ENCODE measurements at regions not wholly inside any gene's neighbourhood (a gene's known extent, or its start where the extent isn't known, plus 50 kb on each side); places are given as distances from the start of the nearest gene placed in this dataset.
"Not testable (repeated sequence)": the region's sequence is repeated elsewhere in the genome, so short reads cannot be mapped to it uniquely, and the experiment has no call there.

GRCh38 chr11:39462506-39462905 is 1996.9 kb downstream of the LRRC4C start:
- no peak for DNase-seq

DNA sequence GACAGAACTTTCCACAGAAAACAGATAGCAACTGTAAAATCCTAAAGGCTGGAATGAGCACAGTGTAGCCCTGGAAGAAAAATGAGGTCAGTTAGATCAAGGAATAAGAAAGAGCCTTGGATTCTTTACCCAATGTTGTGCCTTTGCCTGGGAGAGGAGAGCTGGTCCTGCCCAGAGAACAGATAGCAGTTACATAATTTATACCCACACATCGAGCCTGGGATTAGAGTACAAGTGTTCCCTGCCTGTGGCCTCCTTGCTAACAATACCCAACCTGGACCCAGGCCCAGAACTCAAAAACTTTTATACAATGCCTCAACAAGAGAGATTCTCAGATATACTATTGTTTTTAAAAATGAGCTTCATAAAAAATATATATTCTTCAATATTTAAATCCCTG is 1998.4 kb downstream of the LRRC4C start:
- DNase-seq = no peak

DNA sequence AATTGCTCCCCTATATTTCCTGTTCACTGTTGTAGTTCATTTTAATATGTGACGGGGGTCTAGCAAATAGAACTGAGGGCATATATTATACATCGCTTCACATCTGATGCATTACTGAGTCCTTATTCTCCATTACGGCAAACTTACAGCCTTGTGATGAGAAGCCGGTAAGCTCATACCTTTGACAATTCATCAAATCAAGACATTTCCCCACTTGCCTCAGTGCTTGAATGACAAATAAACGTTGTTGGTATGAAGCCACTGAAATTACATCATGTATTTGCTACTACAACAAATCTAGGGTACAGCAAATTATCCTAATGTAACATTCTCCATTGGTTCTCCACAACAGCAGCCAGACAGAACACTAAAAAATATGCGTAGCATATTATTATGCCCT is 1999.8 kb downstream of the LRRC4C start:
- DNase-seq = no peak

DNA sequence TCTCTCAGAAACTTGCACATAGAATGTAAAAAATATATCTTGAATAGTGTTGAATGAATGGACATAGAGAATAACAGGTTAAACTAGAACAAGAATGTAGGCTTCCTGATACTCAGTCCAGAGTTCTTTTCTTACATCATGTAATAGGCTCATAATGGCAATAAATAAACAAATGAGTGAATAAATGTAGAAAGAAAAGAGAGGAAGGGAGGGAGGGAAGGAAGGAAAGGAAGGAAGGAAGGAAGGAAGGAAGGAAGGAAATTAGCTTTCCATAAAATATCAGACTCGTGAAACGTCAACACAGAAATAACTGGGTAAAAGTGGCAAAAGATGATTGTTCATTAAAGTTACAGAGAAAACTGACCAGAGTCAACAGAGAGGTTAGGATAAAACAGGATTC is 2001.0 kb downstream of the LRRC4C start:
- no peak for DNase-seq

DNA sequence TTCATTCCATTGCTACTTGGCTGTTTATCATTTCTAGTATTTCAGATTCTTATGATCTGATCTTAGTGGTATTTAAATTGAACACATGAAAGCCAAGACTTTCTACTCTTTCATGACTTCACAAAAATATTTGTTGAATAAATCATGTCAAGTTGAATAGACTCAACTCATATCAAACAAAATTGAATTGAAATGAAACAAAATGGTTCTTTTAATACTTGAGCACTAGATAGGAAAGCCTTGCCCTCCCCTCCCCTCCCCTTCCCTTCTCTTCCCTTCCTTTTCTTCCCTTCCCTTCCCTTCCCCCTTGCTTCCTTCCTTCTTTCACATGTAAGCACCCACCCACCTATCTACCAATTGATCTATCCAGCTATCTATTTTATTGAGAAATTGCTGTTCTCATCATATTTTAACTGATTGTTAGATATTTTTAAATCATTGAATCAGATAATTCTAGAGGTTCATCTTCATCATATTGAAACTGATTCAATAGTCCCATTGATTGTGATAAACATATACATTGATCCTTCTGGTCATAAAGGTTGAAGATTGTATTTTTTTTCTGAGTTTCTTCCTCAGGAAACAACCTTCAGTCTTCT is 2015.9 kb downstream of the LRRC4C start:
- no peak for DNase-seq

GRCh38 chr11:39442177-39442576 is 2017.3 kb downstream of the LRRC4C start:
- no peak for DNase-seq

GRCh38 chr11:39435641-39436040 is 2023.8 kb downstream of the LRRC4C start:
- DNase-seq = no peak

DNA sequence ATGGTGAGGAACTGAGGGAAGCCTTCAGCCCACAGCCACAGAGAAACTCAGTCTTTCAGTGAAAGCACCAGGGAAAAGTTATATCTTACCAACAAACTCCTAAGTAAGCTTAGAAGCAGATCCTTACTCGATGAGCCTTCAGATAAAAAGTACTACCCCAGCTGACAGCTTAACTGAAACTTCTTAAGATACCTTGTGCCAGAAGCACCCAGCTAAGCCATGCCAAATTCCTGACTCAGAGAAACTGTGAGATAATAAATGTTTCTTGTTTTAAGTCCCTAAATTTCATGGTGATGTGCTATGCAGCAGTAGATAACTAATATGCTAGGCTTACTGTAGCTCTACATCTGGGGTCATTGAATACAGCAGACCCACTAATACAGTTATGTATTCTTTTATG is 2025.0 kb downstream of the LRRC4C start:
- DNase-seq = no peak

DNA sequence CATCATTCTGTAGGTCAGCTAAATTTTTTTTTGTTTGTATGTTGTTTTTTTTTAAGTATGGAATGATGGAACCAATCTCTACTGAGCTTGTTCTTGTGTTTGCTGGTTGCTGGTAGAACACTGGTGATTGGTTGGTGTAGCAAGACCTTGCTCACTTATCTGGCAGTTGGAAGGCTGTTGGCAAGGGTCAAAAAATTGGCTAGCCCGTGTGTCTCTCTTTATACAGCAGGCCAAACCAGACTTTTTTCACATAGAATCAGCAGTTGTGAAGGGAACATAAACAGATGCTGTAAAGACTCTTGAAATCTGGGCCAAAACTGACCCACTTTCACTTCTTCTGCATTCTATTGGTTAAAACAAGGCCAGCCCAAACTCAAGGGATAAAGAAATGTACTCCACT is 2026.5 kb downstream of the LRRC4C start:
- no peak for DNase-seq

DNA sequence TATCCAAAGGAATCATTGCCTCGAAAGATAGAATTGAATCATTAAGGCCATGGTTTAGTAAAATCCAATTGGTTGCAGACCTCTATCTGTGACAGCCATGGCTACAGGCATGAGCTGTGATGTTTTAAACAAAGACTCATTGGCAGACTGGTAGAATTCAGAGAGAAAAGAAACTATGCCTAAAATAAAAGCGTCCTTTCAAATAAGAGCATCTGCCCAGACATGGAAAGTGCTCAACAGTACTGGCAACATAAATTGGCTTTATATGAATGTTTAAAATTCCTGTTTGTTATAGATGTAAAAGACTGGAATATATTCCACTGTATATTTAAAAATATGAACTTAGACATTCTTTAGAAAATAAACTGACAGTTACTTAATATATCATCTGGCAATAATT is 2034.2 kb downstream of the LRRC4C start:
- no peak for DNase-seq

- no peak for DNase-seq
These were observed 2047.3 kb downstream of the LRRC4C start for GRCh38 chr11:39412117-39412516.

GRCh38 chr11:39385911-39386310 is 2073.5 kb downstream of the LRRC4C start:
- no peak for DNase-seq

DNA sequence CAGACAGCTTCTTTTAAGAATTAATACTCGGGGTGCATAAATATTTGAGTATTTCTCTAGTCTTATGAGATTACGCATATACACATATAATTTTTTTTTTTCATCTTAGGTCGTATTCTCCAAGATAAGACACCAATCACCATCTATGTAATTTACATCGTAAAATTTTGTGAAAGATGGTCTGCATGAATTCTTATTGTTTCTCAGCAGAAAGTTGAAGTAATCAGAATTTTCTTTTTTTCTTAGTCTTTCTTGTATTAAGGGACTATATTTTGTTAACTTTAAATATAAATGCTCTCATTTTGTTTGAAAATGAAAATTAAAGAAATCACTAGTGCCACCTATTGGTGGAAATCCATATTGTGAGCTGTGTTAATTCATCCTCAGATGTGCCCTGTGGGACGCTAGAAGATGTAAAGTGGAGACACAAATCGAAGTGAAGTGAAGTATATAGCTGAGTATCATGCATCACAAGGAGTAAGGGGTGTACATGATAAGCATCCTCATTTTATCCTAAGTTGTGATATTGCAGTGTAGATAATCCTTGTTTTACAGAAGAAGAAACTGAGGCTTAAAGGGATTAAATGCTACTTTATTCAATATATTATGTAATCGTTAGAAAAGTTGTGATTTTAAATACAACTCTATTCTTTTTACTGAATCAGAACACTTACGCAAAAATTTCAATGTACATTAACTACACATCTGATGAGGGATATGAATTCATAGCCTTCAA is 2084.3 kb downstream of the LRRC4C start:
- DNase-seq = peak; percentile 6

DNA sequence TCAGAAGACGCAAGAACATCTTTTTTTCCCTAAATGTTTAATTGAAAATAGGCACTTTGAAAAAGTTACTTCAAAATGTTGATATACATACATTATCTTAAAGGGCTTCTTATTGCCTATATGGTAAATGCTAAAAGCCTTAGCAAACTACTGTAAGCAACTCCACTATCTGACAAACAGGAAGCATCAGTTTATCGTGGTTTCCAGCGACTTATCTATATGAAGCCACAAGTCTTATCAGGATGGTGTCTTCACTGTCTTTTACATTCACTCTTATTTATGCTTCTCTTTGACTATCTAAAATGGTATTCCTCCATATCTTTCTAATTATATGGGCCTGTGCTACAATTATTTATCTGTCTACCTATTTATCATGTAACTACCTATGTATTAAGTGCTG is 2091.9 kb downstream of the LRRC4C start:
- no peak for DNase-seq

GRCh38 chr11:39365809-39366436 is 2093.5 kb downstream of the LRRC4C start:
- no peak for DNase-seq

GRCh38 chr11:39363571-39363970 is 2095.9 kb downstream of the LRRC4C start:
- no peak for DNase-seq

DNA sequence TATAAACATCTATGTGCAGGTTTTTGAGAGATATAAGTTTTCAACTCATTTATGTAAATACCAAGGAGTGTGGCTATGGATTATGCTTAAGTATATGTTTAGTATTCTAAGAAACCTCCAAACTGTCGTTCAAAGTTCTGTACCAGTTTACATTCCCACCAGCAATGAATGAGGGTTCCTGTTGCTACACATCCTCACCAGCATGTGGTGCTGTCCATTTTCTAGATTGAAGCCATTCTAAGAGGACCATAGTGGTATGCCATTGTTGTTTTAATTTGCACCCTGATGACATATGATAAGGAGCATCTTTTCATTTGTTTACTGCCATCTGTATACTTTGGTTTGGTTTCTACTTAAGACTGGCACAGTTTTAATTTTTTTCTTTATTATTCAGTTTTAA is 2097.9 kb downstream of the LRRC4C start:
- DNase-seq = no peak

GRCh38 chr11:39345834-39346442 is 2113.5 kb downstream of the LRRC4C start:
- no peak for DNase-seq

DNA sequence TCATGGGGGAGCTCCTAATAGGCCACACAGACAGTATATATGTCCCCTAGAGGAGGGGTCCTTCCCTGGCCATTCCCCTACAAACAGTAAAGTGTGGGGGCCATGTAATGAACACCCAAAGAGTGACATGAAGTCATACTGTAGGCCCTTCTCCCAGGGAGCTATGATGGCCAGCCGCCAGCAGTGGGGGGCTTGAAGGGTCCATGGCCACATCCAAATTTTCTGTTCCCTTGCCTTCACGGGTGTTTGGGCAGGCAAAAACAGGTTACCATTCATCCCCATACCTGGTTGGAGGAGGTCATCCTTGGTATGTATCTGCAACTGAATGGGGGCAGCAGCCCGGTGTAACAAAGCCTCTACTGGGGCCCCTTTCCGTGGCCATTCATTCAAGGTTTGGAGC is 2118.0 kb downstream of the LRRC4C start:
- DNase-seq = no peak

- not testable (repeated sequence) for DNase-seq
These were observed 2126.4 kb downstream of the LRRC4C start for GRCh38 chr11:39333006-39333405.

DNA sequence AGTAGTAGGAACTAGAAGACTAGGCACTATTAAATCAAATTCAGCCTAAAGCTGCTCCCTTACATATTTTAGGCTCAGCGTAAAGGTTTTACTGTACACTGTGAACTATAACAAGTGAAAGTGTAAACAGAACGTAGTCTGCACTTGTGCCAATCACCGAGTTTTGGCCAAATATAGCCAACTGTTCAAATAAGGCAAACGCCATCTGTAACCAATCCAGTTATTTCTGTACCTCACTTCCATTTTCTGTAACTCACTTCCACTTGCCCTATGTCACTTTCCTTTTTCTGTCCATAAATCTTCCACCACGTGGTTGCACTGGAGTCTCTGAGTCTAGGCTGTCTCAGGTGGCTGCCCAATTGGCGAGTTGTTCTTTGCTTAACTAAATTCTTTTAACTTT is 2132.2 kb downstream of the LRRC4C start:
- no peak for DNase-seq

DNA sequence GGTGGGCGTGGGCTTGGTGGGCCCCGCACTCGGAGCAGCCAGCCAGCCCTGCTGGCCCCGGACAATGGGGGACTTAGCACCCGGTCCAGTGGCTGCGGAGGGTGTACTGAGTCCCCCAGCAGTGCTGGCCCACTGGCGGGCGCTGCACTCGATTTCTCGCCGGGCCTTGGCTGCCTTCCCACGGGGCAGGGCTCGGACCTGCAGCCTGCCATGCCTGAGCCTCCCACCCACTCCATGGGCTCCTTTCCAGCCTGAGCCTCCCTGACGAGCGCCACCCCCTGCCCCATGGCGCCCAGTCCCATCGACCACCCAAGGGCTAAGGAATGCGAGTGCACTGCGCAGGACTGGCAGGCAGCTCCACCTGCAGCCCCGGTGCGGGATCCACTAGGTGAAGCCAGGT is 2147.6 kb downstream of the LRRC4C start:
- DNase-seq = not testable (repeated sequence)

DNA sequence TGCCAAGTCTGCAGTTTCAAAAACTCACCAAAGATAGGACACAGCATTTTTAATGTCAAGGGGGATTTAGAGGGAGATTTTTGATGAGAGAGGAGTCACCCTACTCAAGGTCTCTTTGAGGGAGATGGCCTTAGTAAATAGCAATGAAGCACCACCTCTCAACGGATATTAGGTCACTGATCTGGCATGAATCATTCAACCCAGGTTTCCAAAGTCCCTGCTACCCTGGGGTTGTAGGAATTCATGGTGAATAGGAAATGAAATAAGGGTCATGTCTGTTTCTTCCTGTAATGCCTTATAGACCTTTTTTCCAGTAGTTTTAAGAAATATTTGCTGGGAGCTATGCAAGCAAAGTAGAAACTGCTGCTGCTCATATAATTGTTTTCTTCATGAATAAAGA is 2154.9 kb downstream of the LRRC4C start:
- no peak for DNase-seq

DNA sequence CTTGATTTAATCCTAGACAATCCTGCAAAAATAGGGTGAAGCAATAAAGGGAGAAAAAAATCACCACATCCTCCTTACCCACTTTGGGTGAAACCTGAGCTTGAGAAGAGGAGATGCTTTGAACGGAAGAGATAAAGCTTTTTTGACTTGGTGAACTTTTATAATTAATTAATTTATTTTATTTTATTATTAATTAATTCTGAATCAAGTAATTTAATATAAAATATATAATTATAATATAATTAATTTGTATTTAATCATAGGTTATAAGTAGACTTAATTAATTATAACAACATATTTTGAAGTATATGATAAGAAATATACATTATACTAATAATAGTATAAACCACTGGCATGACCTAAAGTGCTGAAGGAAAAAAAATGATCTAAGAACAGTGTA is 2164.8 kb downstream of the LRRC4C start:
- no peak for DNase-seq

Data from NCI-H1092 (cell line).